Suprapubic skin (tissue), 4 donors: ENCODE measurements at regions not wholly inside any gene's neighbourhood (a gene's known extent, or its start where the extent isn't known, plus 50 kb on each side); places are given as distances from the start of the nearest gene placed in this dataset.
"Not testable (repeated sequence)": the region's sequence is repeated elsewhere in the genome, so short reads cannot be mapped to it uniquely, and the experiment has no call there.

Experiments used
- DNase-seq, 2 donors: peaks; one replicate each; pipeline ENCODE4 v3.0.0-alpha.2; 2019; ENCODE audit warnings: low spot score in 2 of 2
- H3K27ac ChIP-seq: fragments of 200-600 bp; sonication (generic); one replicate; pipeline ENCODE4 v1.5.1; 2019
- H3K27me3 ChIP-seq: fragments of 200-600 bp; sonication (generic); one replicate; pipeline ENCODE4 v1.5.1; 2019
- H3K36me3 ChIP-seq: fragments of 200-600 bp; sonication (generic); one replicate; pipeline ENCODE4 v1.5.1; 2019
- H3K4me1 ChIP-seq: fragments of 200-600 bp; sonication (generic); one replicate; pipeline ENCODE4 v1.5.1; 2019
- H3K4me3 ChIP-seq: fragments of 200-600 bp; sonication (generic); one replicate; pipeline ENCODE4 v1.5.1; 2019; ENCODE audit warnings: mild to moderate bottlenecking
- H3K9me3 ChIP-seq: fragments of 200-600 bp; sonication (generic); one replicate; pipeline ENCODE4 v1.5.1; 2019
- EP300 ChIP-seq: sonication (generic); formaldehyde crosslinking; IDR thresholded peaks from one replicate; pipeline ENCODE4 v1.6.1; 2017; ENCODE audit warnings: antibody characterized with exemption
- POLR2A ChIP-seq, 2 donors: fragments of 450-650 bp; IDR thresholded peaks; one replicate each; pipeline ENCODE4 v1.6.1; 2017; ENCODE audit warnings: antibody characterized with exemption in 2 of 2, mild to moderate bottlenecking in 2 of 2, moderate library complexity in 2 of 2
- POLR2AphosphoS5 ChIP-seq, 3 donors: sonication (generic); formaldehyde crosslinking; IDR thresholded peaks; one replicate each; pipeline ENCODE4 v1.6.1; 2017; ENCODE audit warnings: antibody characterized with exemption in 3 of 3
- WGBS: methylation state at CpG from one replicate; pipeline ENCODE4 v1.1.5; 2018; 5-methylcytosine and 5-hydroxymethylcytosine counted together
- TF ChIP-seq, protein P1 (sequence below), 2 donors: fragments of 200-600 bp in 1 of 2; fragments of 450-650 bp in 1 of 2; sonication (generic) in 1 of 2; IDR thresholded peaks; one replicate each; pipeline ENCODE4 v1.5.1; 2016 to 2019; ENCODE audit warnings: antibody characterized with exemption in 2 of 2, mild to moderate bottlenecking in 1 of 2, moderate library complexity in 1 of 2

DNA sequence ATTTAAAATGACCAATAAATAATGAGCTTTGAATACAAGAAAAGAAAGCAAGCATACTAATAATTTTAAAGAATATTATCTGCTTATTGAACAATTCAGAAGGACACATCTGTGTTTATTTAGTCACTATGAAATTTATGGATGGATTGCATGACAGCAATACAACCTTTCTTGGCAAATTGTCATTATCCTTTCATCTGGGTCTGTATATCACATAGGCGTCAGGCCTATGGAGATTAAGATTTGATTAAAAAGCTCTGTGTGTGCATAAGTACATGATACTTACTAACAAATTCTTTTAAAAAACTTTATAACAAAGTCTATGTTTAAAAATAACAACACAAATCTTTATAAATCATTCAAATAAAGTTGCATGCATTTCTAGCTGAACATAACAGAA, 1394.4 kb downstream of the KHDRBS2 start:
- no peaks in the 10 kb centered on the region for H3K4me1 ChIP-seq
- TF ChIP-seq POLR2AphosphoS5 (IDR thresholded peaks at IDR 0.05) = no peak
- no peak for TF ChIP-seq POLR2A (IDR thresholded peaks at IDR 0.05)
- TF ChIP-seq EP300 = no peak
- TF ChIP-seq, protein P1, sequence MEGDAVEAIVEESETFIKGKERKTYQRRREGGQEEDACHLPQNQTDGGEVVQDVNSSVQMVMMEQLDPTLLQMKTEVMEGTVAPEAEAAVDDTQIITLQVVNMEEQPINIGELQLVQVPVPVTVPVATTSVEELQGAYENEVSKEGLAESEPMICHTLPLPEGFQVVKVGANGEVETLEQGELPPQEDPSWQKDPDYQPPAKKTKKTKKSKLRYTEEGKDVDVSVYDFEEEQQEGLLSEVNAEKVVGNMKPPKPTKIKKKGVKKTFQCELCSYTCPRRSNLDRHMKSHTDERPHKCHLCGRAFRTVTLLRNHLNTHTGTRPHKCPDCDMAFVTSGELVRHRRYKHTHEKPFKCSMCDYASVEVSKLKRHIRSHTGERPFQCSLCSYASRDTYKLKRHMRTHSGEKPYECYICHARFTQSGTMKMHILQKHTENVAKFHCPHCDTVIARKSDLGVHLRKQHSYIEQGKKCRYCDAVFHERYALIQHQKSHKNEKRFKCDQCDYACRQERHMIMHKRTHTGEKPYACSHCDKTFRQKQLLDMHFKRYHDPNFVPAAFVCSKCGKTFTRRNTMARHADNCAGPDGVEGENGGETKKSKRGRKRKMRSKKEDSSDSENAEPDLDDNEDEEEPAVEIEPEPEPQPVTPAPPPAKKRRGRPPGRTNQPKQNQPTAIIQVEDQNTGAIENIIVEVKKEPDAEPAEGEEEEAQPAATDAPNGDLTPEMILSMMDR (IDR thresholded peaks at IDR 0.05) = no peak

DNA sequence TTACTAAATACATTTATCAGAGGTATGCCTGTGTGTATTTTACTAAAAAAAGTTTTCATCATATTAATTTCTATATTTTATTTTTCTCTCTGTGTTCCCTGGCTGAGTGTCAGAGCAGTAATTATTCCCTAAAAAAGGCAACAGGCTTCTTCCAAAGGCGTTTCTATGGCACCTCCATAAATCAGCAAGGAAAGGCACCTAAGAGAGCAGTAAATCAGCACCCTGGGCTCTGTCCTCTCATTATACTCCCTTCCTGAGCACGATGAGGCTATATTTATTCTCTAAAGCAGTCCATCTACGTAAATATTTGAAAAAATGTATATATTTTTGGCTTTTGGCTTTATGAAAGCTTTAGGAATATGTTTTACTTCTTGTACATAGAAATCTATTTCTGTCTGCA, 1408.6 kb downstream of the KHDRBS2 start:
- H3K4me1 ChIP-seq, H3K4me3 ChIP-seq, H3K36me3 ChIP-seq, DNase-seq, H3K9me3 ChIP-seq, H3K27ac ChIP-seq, H3K27me3 ChIP-seq: not testable (repeated sequence)
- 26% methylated on average over 3 of the region's 3 CpGs for WGBS

More for the DNA sequence above, 1394.4 kb downstream of the KHDRBS2 start:
- no peak for DNase-seq
- Histone ChIP-seq H3K36me3 (no peaks in the 10 kb centered on the region), H3K9me3 (peaks cover 3% of the 10 kb centered on the region), H3K27me3 (no peaks in the 10 kb centered on the region), H3K4me3 (no peak overlapping the region), H3K27ac (no peak overlapping the region)
- whole genome bisulfite sequencing = 46% methylated on average over 1 of the region's 1 CpG

DNA sequence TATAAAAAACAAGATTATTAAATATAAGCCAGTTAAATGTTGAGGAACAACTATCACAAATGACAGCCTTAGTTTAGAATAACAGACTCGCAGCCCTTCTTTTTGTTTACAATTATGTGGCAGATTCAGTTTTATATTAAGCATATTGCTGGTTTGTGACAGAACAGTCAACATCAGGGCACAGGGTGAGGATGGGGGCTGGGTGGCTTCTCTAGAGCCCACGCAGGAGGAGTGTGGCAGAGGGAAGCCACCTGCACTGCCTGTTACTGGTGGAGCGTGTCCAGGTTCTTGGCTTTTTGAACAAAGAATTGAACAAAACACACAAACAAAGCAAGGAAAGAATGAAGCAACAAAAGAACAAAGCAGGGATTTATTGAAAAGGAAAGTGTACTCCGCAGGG, 1415.2 kb downstream of the KHDRBS2 start:
- not testable (repeated sequence) for H3K4me1 ChIP-seq, H3K36me3 ChIP-seq, H3K4me3 ChIP-seq, H3K9me3 ChIP-seq, H3K27ac ChIP-seq, H3K27me3 ChIP-seq, DNase-seq
- 82% methylated on average over 4 of the region's 4 CpGs for WGBS

DNA sequence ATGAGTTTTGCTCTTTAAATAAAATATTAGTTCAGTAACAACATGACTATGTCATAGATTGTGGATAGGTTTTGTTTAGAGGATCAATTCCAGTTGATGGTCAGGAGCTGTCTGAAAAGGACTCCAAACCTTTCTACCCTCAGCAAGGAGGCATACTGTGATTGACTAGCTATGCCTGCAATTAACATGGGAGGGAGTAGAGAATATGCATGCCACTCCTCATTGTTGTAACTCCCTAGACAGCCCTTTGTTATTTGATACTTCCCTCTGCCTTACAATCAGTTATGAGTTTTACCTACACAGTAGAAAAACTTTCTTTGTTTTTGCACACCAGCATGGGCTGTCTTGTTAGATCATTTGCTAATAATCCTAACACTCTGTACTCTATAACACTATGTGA, 1418.5 kb downstream of the KHDRBS2 start:
- TF ChIP-seq POLR2AphosphoS5 (IDR thresholded peaks at IDR 0.05) = no peak
- TF ChIP-seq EP300 = no peak
- no peaks in the 10 kb centered on the region for H3K36me3 ChIP-seq
- H3K4me1 ChIP-seq = no peaks in the 10 kb centered on the region
- H3K4me3 ChIP-seq = no peak overlapping the region
- H3K9me3 ChIP-seq = no peaks in the 10 kb centered on the region
- H3K27me3 ChIP-seq = no peaks in the 10 kb centered on the region
- DNase-seq = no peak
- no peak overlapping the region for H3K27ac ChIP-seq

DNA sequence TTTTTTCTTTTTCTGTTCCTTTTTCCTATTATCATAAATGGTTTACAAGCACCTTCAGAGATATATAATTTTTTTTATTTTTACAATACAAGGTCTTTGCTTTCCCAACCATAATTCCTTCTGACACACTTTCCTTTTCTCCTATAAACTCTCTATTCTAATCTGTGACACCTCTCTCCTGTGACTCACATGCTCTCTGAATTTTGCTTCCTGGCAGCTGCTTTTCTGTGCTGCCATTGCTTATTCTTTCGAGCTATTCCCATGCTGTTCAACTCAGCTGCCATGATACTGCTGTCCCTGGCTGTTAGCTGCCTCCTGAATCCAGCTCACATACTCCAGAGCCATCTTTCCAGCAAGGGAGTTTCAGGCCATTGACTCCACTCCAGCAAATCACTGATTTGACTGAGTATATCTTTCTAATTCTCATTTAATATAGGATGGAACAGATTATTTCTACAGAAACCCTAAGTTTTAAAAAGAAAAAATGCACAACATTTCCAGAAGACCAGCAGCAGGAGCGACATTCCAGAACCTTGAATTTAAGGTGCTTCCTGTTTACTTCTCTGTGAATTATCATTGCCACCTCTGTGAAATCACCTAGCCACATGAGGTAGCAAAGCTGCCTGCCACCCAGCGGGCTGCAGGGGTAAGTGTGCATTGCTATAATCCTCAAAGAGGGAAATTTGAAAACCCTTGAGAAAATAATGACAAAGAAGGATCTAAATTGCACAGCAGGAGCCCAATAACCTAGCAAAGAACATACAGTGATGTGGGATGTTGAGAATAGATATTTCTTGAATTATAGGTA, 1442.6 kb downstream of the KHDRBS2 start:
- 19% methylated on average over 3 of the region's 3 CpGs for WGBS
- not testable (repeated sequence) for H3K9me3 ChIP-seq, H3K36me3 ChIP-seq, H3K4me3 ChIP-seq, H3K27me3 ChIP-seq, H3K27ac ChIP-seq, H3K4me1 ChIP-seq, DNase-seq

DNA sequence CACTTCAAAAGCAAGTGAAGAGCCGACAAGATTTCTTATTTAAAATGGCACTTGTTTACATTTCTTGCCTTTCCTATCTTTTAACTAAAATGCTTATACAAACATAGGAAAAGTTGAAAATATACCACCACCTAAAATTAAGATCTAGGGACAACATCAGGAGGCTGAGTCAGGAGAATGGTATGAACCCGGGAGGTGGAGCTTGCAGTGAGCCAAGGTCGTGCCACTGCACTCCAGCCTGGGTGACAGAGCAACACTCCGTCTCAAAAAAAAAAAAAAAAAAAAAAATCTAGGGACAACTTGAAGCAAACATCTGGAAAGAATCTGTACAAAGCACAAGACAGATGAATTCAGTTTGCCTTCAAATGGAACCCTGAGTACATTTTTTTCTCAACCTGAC, 1455.3 kb downstream of the KHDRBS2 start:
- 40% methylated on average over 4 of the region's 4 CpGs for WGBS
- not testable (repeated sequence) for H3K36me3 ChIP-seq, H3K27ac ChIP-seq, H3K9me3 ChIP-seq, H3K4me1 ChIP-seq, H3K27me3 ChIP-seq, DNase-seq, H3K4me3 ChIP-seq

DNA sequence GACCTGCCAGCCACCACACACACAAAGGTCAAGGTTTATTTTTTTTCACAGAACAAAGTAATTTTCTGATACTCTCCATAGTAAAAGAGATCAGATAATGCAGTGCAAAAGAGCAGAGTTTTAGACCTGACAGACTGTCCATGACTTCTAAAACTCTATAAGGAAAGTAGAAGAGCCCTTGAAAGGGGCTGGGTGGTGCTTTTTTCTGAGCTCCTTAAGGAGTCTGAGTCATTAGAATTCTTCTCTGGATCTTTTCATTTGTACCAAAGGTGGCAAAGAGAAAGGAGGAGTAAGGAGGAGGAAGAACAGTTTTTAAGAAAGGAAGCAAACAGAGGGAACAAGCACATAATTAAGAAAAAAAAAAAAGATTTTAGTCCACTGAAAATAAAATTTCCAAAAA, 1463.4 kb downstream of the KHDRBS2 start:
- H3K27ac ChIP-seq = not testable (repeated sequence)

DNA sequence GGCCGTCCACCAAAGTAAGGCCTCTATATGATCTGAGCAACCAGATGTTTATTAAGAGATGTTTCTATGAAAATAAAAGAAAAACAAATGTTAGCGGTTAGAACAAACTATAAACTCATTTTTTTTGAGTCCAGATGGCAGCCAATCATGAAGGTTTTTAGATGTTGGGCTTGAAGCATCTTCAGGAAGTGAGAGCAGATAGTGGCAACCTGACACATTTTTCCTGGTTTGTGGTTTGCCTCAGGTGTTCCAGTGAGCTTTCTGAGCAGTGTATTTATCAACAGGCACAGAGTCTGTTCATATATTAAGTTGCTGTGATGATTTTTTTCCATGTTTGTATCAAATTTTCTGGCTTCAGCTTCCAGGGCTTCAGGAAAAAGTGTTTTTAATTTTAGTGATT, 1468.0 kb downstream of the KHDRBS2 start:
- not testable (repeated sequence) for H3K27me3 ChIP-seq, H3K36me3 ChIP-seq, H3K27ac ChIP-seq, DNase-seq, H3K4me3 ChIP-seq, H3K4me1 ChIP-seq, H3K9me3 ChIP-seq
- WGBS = 73% methylated on average over 2 of the region's 2 CpGs

More for the DNA sequence above, 1463.4 kb downstream of the KHDRBS2 start:
- not testable (repeated sequence) for H3K27me3 ChIP-seq, H3K4me1 ChIP-seq, H3K4me3 ChIP-seq, DNase-seq, H3K36me3 ChIP-seq, H3K9me3 ChIP-seq

DNA sequence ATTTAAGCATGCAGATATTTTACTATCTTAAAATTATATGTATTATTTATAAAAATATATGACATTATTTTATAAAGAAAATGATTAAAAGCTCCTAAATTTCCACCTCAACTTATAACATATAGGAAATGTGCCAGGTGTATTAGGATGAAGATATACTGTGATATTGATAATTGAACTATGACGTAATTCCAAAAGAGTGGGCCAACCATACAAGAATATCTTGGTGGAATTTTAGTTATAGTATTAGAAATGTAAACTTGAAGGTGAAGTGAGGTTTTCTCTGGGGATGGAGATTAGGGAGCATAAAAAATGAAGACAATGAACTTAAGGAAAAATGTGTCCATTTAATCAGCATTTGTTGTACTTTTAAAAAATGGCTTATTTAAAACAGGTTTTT, 1471.2 kb downstream of the KHDRBS2 start:
- WGBS = 92% methylated on average over 1 of the region's 1 CpG
- not testable (repeated sequence) for H3K36me3 ChIP-seq, DNase-seq

DNA sequence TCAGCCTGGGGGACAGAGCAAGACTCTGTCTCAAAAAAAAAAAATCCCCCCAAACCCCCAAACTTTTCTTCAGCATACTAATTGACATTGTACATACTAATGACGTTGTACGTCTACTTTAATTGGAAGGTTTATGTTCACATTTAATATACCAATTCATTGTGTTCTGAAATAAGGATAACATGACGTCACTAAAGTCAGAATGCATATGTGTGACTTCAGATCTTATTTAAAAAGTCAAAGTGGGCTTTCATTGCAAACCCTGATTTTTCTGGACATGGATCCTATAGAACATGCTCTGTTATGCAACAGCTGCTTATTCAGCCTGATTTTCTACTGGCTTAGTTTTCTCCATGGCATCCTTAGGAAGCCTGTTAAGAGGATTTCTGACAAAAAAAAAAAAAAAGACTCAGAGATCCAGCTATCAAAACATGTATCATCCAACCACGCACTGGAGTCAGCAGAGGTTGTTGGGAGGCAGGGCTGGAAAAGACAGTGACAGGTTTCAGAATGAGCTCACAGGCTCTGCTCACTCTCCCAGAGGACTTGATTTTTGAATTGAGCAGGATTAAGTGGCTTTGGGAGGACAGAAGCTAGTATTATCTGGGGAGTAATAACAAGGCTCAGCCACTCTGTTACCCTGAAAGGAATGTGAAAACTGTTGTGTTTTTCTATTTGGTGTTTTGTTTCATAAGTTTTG, 1472.0 kb downstream of the KHDRBS2 start:
- H3K36me3 ChIP-seq, H3K4me3 ChIP-seq, H3K27ac ChIP-seq, H3K4me1 ChIP-seq, H3K9me3 ChIP-seq, H3K27me3 ChIP-seq, DNase-seq: not testable (repeated sequence)
- WGBS = 83% methylated on average over 4 of the region's 4 CpGs

More for the DNA sequence above, 1471.2 kb downstream of the KHDRBS2 start:
- not testable (repeated sequence) for H3K4me3 ChIP-seq, H3K4me1 ChIP-seq, H3K27ac ChIP-seq, H3K27me3 ChIP-seq, H3K9me3 ChIP-seq

DNA sequence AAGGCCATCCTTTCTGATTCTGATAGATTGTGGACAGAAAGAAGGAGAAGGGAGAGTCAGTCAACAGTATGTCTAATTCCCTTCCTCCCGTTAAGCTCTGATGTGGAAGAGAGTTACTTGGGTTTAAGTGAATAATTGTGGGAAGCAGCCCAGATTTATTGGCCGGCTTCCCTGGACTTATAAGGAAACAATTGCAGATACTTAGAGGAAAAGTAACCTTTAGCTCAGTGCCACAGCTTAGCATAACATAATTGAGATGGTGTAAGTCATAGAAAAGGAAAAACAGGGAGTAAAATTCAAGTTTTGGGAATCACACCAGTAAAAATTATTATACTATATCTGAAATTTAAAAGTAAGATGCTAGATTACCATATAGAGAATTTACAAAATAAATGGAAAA, 1475.8 kb downstream of the KHDRBS2 start:
- not testable (repeated sequence) for H3K9me3 ChIP-seq, H3K36me3 ChIP-seq

DNA sequence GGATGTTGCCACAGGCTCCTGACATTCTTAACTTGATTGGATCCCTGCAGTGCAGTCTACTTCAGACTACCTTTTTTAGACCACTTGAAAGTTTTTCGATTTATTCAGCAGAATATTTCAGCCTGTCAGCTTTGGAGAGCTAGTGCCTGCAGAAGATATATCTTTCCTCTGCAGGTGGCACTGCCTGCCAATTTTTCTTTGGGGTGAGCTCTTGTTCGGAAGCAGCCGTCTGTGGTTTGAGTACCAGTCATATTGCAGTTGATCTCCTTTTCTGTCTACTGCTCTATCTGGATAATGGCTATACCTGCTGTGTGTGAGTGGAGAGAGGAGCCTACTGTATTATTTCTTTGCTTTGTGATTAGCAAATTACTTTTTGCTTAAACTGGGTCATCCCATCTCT, 1486.9 kb downstream of the KHDRBS2 start:
- not testable (repeated sequence) for H3K27ac ChIP-seq, H3K9me3 ChIP-seq, H3K27me3 ChIP-seq, DNase-seq, H3K36me3 ChIP-seq, H3K4me3 ChIP-seq, H3K4me1 ChIP-seq
- WGBS = 25% methylated on average over 3 of the region's 3 CpGs

More for the DNA sequence above, 1475.8 kb downstream of the KHDRBS2 start:
- not testable (repeated sequence) for H3K4me3 ChIP-seq, H3K4me1 ChIP-seq, H3K27ac ChIP-seq, H3K27me3 ChIP-seq, DNase-seq
- 60% methylated on average over 1 of the region's 2 CpGs for WGBS

DNA sequence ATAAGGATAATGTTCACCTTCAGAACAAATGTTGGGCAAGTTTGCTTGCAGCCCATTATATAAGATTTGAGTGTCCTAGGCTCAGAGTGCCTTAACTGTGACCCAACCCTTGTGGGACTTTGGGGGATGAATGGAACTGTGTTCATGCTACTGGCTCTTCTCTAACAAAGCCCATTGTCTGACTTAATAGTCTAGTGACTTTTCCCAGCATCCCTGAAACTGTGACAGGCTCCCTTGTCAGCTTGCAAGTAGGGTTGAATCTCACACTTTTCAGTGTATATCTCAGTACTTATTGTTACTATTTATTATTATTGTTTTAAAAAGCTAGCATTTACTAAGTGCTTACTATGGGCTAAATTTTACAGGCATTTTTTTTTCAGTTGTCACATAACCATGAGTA, 1488.2 kb downstream of the KHDRBS2 start:
- not testable (repeated sequence) for H3K4me1 ChIP-seq, DNase-seq, H3K27me3 ChIP-seq, H3K9me3 ChIP-seq, H3K36me3 ChIP-seq, H3K27ac ChIP-seq, H3K4me3 ChIP-seq
